ENCODE measurements at regions not wholly inside any gene's neighbourhood (a gene's known extent, or its start where the extent isn't known, plus 50 kb on each side); places are given as distances from the start of the nearest gene placed in this dataset.

DNA sequence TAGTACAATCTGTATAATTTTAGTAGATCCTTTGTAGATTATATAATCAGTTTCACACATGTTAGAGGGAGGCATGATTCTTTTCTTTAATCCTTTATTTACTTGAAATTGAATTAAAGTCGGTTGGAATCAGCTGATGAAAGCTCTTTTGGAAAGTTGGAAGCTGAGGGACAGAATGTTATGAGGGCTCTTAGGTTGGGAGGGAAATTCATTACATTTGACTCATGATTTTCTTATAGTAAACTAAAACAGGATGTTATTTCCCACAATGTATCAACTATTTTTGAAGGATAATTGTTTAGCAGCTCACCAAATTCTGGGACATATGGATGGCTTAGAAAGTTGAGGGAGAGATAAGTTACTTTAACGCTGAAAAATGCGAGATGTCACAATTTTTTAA lies 52.7 kb upstream of the TMEFF2 start:
- CTCF ChIA-PET: interaction anchor here (0.6 kb wide), 1 partner anchor 1530 kb away, joined by 6 read pairs; no protein-coding TSS in a partner anchor
- Histone ChIP-seq H3K4me3 (no peak overlapping the region), H3K36me3 (ENCODE audit: low read depth) (no peaks in the 10 kb centered on the region), H3K79me2 (ENCODE audit: low read depth) (no peaks in the 10 kb centered on the region), H3K4me1 (replicated peaks; ENCODE audit: insufficient read depth) (no peaks in the 10 kb centered on the region), H3K27me3 (ENCODE audit: insufficient read depth, low read depth) (no peaks in the 10 kb centered on the region), H3K27ac (no peak overlapping the region), H3K9me2 (ENCODE audit: insufficient read depth) (no peaks in the 10 kb centered on the region), H2AFZ (no peak overlapping the region), H3F3A (ENCODE audit: insufficient read depth, low read depth) (no peaks in the 10 kb centered on the region), H3K4me2 (no peak overlapping the region), H4K20me1 (ENCODE audit: insufficient read depth) (no peaks in the 10 kb centered on the region), H3K9me3 (ENCODE audit: insufficient read depth, low read depth) (no peaks in the 10 kb centered on the region)
- POLR2A ChIA-PET (ENCODE audit: unreplicated experiment): no interaction called here
- DNase-seq: no peak
- no TSS peak for BruUV-seq (replicated peaks)
- intact Hi-C loops (cut with micrococcal nuclease; ENCODE audit: unreplicated experiment): no loop called here
- TF ChIP-seq, protein P1, sequence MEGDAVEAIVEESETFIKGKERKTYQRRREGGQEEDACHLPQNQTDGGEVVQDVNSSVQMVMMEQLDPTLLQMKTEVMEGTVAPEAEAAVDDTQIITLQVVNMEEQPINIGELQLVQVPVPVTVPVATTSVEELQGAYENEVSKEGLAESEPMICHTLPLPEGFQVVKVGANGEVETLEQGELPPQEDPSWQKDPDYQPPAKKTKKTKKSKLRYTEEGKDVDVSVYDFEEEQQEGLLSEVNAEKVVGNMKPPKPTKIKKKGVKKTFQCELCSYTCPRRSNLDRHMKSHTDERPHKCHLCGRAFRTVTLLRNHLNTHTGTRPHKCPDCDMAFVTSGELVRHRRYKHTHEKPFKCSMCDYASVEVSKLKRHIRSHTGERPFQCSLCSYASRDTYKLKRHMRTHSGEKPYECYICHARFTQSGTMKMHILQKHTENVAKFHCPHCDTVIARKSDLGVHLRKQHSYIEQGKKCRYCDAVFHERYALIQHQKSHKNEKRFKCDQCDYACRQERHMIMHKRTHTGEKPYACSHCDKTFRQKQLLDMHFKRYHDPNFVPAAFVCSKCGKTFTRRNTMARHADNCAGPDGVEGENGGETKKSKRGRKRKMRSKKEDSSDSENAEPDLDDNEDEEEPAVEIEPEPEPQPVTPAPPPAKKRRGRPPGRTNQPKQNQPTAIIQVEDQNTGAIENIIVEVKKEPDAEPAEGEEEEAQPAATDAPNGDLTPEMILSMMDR (conservative IDR thresholded peaks at IDR 0.05): no peak
- TF ChIP-seq EZH2 (IDR thresholded peaks at IDR 0.05; ENCODE audit: low read depth): no peak

DNA sequence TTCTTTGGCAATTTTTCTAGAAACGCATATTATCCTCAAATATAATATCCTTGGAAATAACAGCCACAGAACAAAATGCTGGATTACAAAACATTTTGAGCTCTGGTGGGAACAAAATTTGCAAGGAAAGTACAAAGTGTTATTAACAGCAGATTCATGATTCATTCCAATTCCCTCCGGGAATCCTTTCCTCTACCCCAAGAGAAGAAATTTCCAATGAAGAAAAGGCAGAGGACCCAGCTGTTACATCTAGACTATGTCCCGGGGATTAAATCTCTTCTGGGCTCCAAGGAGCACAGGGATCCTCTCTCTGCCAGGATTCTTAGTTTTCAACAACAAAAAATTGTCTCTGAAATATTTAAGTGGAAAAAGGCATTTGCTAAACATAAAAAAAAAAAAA lies 51.6 kb upstream of the TMEFF2 start:
- no peak for DNase-seq
- Histone ChIP-seq H4K20me1 (ENCODE audit: insufficient read depth) (no peaks in the 10 kb centered on the region), H2AFZ (no peak overlapping the region), H3F3A (ENCODE audit: insufficient read depth, low read depth) (no peaks in the 10 kb centered on the region), H3K9me2 (ENCODE audit: insufficient read depth) (no peaks in the 10 kb centered on the region), H3K4me1 (replicated peaks; ENCODE audit: insufficient read depth) (no peaks in the 10 kb centered on the region), H3K27me3 (ENCODE audit: insufficient read depth, low read depth) (no peaks in the 10 kb centered on the region), H3K79me2 (ENCODE audit: low read depth) (no peaks in the 10 kb centered on the region), H3K9me3 (ENCODE audit: insufficient read depth, low read depth) (no peaks in the 10 kb centered on the region), H3K4me3 (no peak overlapping the region), H3K27ac (no peak overlapping the region), H3K4me2 (no peak overlapping the region), H3K36me3 (ENCODE audit: low read depth) (no peaks in the 10 kb centered on the region)
- CTCF ChIA-PET: no interaction called here
- BruUV-seq (replicated peaks): no TSS peak
- intact Hi-C loops (cut with micrococcal nuclease; ENCODE audit: unreplicated experiment): no loop called here
- TF ChIP-seq EZH2 (IDR thresholded peaks at IDR 0.05; ENCODE audit: low read depth): no peak
- TF ChIP-seq, protein P1 (conservative IDR thresholded peaks at IDR 0.05): no peak
- POLR2A ChIA-PET (ENCODE audit: unreplicated experiment): no interaction called here

DNA sequence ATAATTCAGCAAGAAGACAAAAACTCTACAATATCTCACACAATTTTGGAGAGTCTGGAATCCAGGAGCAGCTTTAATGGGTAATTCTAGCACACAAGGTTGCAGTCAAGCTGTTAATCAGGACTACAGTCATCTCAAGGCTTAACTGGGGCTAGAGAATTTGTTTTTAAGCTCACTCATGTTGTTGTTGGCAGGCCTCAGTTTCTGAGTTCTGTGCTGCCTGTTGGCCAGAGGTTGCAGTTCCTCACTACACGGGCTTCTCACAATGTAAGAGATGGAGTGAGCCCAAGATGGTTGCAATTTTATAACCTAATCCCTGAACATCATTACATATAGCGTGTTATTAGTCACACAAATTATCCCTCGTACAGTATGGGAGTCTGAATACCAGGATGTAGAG lies 50.6 kb upstream of the TMEFF2 start:
- H3K9me3 ChIP-seq (ENCODE audit: insufficient read depth, low read depth): no peaks in the 10 kb centered on the region
- no TSS peak for BruUV-seq (replicated peaks)
- H3K27me3 ChIP-seq (ENCODE audit: insufficient read depth, low read depth): no peaks in the 10 kb centered on the region
- no peaks in the 10 kb centered on the region for H4K20me1 ChIP-seq (ENCODE audit: insufficient read depth)
- H3K4me3 ChIP-seq: no peak overlapping the region
- H3K4me1 ChIP-seq (replicated peaks; ENCODE audit: insufficient read depth): no peaks in the 10 kb centered on the region
- H3K27ac ChIP-seq: no peak overlapping the region
- H2AFZ ChIP-seq: no peak overlapping the region
- no peak overlapping the region for H3K4me2 ChIP-seq
- CTCF ChIA-PET: no interaction called here
- POLR2A ChIA-PET (ENCODE audit: unreplicated experiment): no interaction called here
- no peaks in the 10 kb centered on the region for H3F3A ChIP-seq (ENCODE audit: insufficient read depth, low read depth)
- no peaks in the 10 kb centered on the region for H3K79me2 ChIP-seq (ENCODE audit: low read depth)
- intact Hi-C loops (cut with micrococcal nuclease; ENCODE audit: unreplicated experiment): no loop called here
- H3K9me2 ChIP-seq (ENCODE audit: insufficient read depth): no peaks in the 10 kb centered on the region
- no peaks in the 10 kb centered on the region for H3K36me3 ChIP-seq (ENCODE audit: low read depth)
- TF ChIP-seq, protein P1 (conservative IDR thresholded peaks at IDR 0.05): no peak
- TF ChIP-seq EZH2 (IDR thresholded peaks at IDR 0.05; ENCODE audit: low read depth): no peak
- no peak for DNase-seq

Measured in PC-9 (cell line).